SU-DHL-6 (cell line): ENCODE measurements at regions not wholly inside any gene's neighbourhood (a gene's known extent, or its start where the extent isn't known, plus 50 kb on each side); places are given as distances from the start of the nearest gene placed in this dataset.

ENCODE experiments used
- EZH2phosphoT487 ChIP-seq: fragments of 200-600 bp; sonication (generic), shearing (Covaris generic); conservative IDR thresholded peaks from 2 replicates; pipeline ENCODE4 v1.6.1; 2018; ENCODE audit warnings: mild to moderate bottlenecking, antibody characterized with exemption, low read length, moderate library complexity, mixed read lengths
- TF ChIP-seq, protein P1 (sequence below): fragments of 200-600 bp; sonication (generic); IDR thresholded peaks from one replicate; pipeline ENCODE4 v1.5.1; 2017; ENCODE audit warnings: antibody characterized with exemption, mild to moderate bottlenecking, low read length, moderate library complexity; ENCODE audit not compliant: insufficient read depth, poor library complexity, severe bottlenecking

DNA sequence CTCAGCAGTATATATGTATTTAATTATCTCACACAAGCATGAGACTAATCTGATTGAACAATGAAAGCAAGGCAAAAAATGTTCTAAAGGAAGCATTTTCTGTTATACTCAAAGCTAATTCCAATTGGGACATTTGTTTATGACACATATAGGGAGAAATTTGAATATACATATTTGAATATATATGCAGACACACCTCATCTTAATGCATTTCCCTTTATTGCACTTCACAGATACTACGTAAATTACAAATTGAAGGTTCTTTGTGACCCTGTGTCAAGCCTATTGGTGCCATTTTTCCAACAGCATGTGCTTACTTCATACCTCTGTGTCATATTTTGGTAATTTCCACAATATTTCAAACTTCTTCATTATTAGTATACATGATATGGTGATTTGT lies 132.1 kb upstream of the STEAP1 start:
- TF ChIP-seq, protein P1, sequence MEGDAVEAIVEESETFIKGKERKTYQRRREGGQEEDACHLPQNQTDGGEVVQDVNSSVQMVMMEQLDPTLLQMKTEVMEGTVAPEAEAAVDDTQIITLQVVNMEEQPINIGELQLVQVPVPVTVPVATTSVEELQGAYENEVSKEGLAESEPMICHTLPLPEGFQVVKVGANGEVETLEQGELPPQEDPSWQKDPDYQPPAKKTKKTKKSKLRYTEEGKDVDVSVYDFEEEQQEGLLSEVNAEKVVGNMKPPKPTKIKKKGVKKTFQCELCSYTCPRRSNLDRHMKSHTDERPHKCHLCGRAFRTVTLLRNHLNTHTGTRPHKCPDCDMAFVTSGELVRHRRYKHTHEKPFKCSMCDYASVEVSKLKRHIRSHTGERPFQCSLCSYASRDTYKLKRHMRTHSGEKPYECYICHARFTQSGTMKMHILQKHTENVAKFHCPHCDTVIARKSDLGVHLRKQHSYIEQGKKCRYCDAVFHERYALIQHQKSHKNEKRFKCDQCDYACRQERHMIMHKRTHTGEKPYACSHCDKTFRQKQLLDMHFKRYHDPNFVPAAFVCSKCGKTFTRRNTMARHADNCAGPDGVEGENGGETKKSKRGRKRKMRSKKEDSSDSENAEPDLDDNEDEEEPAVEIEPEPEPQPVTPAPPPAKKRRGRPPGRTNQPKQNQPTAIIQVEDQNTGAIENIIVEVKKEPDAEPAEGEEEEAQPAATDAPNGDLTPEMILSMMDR: no peak
- no peak for TF ChIP-seq EZH2phosphoT487
